GM18858 (cell line): ENCODE measurements at regions not wholly inside any gene's neighbourhood (a gene's known extent, or its start where the extent isn't known, plus 50 kb on each side); places are given as distances from the start of the nearest gene placed in this dataset.
"Not testable (repeated sequence)": the region's sequence is repeated elsewhere in the genome, so short reads cannot be mapped to it uniquely, and the experiment has no call there.

Source experiments
- ATAC-seq: cut with Tn5 transposase; IDR thresholded peaks from one replicate; pipeline ENCODE4 v1.9.1; 2021; ENCODE audit not compliant: unreplicated experiment

- ATAC-seq, result no peak
These were observed 306.6 kb downstream of the MYCN start for GRCh38 chr2:16246911-16247310.

GRCh38 chr2:16246281-16246850, 306.0 kb downstream of the MYCN start:
- ATAC-seq, result no peak

DNA sequence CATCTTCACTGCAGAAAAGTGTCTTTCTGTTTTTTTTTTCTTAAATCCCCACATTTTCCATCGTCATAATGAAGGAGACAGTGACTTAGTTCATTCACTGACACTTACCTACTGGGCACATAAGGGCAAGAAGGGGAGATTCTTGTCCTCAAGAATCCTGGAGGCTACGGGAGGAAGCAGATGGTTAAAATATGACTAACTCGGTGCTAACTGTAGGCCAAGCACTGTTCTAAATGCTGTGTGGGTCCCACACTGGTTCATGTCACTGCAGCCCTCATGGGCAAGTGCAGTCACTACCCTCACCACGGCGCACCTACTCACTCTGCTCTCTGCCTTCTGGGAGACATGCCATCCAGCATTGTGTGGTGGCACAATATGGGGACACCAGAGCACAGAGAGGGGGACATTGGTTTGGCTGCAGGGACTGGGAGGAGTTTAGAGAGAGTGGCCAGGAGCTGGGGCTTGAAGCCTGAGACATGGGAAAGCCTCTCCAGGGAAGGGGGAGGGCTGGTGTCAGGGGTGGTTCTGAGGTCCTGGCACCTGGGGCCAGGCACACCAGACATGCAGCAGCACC, 305.2 kb downstream of the MYCN start:
- no peak for ATAC-seq

GRCh38 chr2:16244966-16245320, 304.6 kb downstream of the MYCN start:
- no peak for ATAC-seq

DNA sequence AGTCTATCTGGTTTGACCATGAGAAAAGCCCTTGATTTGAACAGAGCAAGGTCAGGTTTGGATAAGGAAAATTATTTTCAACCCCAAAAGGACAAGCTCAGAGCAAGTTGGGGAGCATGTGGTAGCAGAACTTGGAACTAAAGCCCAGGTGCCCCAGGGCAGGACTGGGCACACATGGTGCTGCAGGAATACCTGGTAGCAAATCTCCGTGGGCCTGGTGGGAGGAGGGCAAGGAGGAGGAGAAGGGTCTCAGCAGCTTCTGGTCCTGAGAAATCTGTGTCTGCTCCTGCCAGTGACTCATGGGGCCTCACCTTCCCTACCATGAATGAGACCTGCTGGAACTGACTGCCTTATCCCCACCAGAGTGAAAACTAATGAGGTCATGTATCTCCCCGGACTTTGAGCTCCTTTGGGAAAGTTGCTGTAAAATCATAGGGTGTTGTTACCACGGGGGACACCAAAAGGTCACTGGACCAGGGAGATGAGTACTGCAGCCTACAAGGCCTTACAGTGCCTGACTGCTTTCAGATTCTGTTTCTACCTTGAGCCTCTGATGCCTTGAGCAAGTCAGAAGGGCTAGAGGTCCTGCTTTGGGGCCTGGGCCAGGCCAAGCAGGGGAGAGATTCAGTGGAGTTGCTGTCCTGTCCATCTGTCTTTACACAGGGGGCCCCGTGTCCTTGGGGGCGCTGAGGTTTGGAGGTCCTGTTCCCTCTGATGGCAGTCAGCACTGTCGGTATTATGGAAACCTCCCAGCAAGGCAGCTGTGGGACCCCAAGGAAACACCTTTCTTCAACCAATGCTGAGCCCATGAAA, 304.0 kb downstream of the MYCN start:
- ATAC-seq, result no peak

DNA sequence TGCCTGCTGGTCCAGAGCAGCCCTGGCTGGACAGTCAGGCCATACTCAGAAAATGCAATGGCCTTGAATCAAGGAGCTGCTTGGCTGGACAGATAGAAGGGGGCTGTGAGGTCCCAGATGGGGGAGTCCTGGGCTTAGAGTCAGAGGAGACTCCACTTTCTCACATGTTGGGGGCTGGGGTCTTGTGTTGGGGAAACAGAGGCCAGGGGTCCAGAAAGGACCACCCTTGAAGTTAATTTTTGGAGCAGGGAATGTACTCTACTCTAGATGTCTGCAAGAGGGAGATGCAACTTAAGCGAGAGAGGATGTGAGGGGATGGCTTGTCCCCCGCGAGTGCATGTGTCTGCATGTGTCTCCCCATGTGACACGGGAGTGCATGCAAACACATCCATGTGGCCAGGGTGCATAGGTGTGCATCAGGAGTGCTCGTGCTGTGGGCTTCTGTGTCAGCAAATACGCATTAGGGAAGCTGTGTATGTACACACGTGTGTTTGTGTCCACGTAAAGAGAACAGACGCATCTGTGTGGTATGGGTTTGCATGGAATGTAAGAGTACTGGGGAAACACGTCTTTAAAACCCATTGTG, 303.2 kb downstream of the MYCN start:
- ATAC-seq, result no peak

GRCh38 chr2:16242906-16243305, 302.6 kb downstream of the MYCN start:
- ATAC-seq, result no peak

- no peak for ATAC-seq
These were observed 301.1 kb downstream of the MYCN start for GRCh38 chr2:16241166-16242160.

DNA sequence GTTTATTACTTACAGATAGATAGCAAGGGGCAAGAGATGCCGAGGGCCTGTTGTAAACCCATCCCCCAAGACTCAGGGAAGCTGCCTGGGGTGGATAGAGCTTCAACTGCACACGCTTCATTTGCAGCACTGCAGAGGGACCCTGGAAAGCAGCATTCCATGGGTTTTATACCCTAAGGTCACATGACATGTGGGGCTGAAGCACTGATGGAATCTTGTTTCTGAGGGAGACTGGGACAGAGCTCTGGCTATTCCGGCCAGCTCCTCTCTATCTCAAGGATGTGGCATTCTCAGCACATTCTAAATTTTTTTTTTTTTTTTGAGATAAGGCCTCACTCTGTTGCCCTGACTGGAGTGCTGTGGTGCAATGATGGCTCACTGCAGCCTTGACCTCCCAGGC, 300.1 kb downstream of the MYCN start:
- ATAC-seq, result no peak

GRCh38 chr2:16239296-16239850, 299.0 kb downstream of the MYCN start:
- ATAC-seq, result no peak

GRCh38 chr2:16238786-16239185, 298.4 kb downstream of the MYCN start:
- ATAC-seq, result no peak

- ATAC-seq, result no peak
These were observed 297.8 kb downstream of the MYCN start for GRCh38 chr2:16238001-16238761.

DNA sequence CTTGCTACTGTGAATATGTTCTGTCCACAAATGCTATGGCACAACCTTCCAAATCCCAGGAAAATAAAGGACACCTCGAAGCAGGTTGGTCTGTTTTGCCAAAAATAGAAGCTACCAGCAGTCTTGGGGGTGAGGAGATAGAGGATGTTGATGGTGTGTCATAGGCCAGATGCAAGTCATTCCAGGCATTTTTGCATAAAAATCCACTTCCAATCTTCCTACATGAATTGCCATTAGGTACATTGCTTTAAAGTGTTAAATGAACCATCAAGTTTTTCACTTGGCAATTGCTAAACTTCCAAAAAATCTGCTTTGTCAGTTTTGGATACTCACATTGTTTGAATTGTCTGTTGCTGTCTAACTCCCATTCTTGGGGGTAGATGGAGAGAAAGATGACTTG, 295.4 kb downstream of the MYCN start:
- ATAC-seq, result no peak

DNA sequence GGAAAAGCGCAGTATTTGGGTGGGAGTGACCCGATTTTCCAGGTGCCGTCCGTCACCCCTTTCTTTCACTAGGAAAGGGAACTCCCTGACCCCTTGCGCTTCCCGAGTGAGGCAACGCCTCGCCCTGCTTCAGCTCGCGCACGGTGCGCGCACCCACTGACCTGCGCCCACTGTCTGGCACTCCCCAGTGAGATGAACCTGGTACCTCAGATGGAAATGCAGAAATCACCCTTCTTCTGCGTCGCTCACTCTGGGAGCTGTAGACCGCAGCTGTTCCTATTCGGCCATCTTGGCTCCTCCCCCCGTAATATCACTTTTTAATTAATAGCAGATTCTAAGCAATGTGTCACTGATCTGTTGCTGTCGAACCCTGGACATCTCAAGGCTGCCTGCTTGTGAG, 294.9 kb downstream of the MYCN start:
- not testable (repeated sequence) for ATAC-seq

- ATAC-seq, result no peak
These were observed 288.6 kb downstream of the MYCN start for GRCh38 chr2:16228951-16229350.

DNA sequence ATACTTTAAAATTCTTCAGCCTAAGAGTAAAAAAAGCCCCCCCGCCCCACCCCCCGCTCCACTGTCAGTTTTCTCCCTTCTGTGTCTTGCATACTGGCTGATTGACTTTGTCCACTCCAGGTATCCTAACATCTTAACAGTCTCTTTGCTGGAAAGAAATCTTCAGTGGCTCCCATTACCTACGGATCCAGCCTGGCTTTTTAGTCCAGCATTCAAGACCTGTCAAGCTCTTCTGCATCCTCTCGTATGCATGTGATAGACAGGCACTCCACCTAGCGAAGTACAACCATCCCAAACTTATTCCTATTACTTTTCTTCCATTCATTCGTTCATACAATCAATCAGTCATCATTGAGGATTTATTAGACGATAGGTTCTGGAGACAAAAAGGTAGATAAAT, 288.1 kb downstream of the MYCN start:
- no peak for ATAC-seq

DNA sequence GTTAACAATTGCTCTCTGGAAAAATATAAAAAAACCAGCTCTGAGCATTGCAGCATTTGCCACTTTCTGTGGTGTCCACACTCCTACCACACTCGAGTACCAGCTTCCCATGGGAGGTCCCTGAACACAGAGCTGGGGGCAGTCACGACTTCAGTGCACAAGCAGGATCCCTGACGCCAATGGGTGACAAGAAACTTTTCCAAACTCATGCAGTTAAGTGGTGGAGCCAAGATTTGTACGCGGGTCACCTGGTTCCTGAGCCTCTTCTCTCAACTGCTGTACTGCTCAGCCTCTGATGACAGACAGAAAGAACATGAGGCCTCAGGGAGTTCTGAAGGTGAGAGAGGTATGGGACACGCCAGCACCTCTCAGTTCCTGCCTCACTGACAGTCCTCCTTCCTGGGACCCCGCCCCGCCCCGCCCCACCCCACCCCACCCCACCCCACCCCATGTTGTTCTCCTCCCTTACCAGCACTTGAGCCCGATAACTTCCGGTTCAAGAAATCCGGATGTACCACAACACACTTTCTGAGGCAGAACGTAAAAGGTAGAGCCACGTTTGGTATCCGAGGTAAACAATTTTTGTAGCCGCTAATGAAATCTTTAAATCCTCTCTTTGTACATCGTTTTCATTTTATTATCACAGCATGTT, 287.6 kb downstream of the MYCN start:
- no peak for ATAC-seq

DNA sequence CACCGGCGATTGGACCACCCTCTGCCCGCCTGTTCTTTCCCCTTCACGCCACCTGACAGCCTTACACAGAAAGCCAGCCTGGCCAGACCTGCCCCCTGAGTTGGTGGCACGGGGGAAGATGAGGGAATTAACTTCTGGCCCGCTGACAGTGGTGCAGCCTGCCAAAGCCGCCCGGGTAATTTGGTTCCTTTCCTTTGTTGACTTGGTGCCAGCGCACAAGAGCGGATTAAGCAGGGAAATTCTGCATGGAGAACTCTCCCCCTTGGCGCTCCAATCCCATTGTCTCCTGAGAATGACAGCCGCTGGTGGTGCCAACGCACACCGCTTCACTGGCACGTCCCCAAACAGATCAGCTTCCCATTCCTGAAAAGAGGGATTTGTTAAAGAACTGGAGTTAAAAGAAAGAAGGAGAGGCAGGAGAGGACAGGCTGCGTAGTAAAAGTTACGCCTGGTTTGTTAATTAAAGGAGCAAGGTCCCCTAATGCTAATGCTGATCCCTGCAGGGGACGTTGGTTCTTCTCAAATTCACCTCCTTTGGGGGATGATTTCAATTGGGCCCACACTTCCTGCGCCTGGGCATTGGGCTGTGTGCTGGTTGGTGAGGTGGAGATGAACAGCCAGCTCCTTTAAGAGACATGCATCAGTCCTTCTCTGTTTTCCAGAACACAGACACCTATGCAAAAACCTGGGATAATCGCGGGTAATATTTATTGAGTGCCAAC, 286.8 kb downstream of the MYCN start:
- ATAC-seq, result no peak

DNA sequence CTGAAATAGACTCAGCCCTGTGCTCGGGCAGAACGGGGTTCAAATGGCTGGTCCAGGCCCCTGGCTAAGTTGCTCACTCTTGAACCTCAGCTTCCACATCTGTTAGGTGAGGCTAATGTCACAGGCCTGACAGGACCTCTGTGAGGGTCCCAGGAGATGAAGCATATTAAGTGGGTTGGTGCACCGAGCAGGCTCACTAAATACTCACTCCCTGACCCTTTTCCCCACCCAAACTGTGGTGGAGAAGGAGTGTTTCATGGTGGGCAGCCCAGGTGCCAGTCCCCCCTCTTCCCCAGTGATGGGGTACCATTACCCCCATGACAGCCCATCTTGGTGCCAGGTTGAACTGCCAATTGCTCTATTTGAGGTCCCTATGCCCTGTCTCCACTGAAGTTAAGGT, 286.0 kb downstream of the MYCN start:
- no peak for ATAC-seq
